Suprapubic skin (tissue), 4 donors: ENCODE measurements at regions not wholly inside any gene's neighbourhood (a gene's known extent, or its start where the extent isn't known, plus 50 kb on each side); places are given as distances from the start of the nearest gene placed in this dataset.

Experiments used
- EP300 ChIP-seq: sonication (generic); formaldehyde crosslinking; IDR thresholded peaks from one replicate; pipeline ENCODE4 v1.6.1; 2017; ENCODE audit warnings: antibody characterized with exemption
- POLR2A ChIP-seq, 2 donors: fragments of 450-650 bp; IDR thresholded peaks; one replicate each; pipeline ENCODE4 v1.6.1; 2017; ENCODE audit warnings: antibody characterized with exemption in 2 of 2, mild to moderate bottlenecking in 2 of 2, moderate library complexity in 2 of 2
- POLR2AphosphoS5 ChIP-seq, 3 donors: sonication (generic); formaldehyde crosslinking; IDR thresholded peaks; one replicate each; pipeline ENCODE4 v1.6.1; 2017; ENCODE audit warnings: antibody characterized with exemption in 3 of 3
- TF ChIP-seq, protein P1 (sequence below), 2 donors: fragments of 200-600 bp in 1 of 2; fragments of 450-650 bp in 1 of 2; sonication (generic) in 1 of 2; IDR thresholded peaks; one replicate each; pipeline ENCODE4 v1.5.1; 2016 to 2019; ENCODE audit warnings: antibody characterized with exemption in 2 of 2, mild to moderate bottlenecking in 1 of 2, moderate library complexity in 1 of 2

DNA sequence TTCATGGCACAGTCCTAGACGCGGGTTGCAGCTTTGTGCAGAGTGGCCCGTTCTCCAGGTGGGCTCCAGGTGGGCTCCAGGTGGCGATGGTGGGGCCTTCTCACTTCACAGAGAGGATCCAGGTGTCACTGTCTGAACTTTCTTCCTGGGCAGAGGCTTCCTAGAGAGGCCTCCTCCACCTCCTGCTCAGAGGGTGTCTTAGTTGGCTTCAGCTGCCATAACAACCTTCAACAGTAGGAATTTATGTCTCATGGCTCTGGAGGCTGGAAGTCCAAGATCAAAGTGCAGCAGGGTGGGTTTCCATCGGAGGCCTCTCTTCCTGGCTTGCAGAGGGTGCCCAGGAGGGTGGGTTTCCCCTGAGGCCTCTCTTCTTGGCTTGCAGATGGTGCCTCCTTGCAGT lies 125.1 kb downstream of the GLRX3 start:
- TF ChIP-seq, protein P1, sequence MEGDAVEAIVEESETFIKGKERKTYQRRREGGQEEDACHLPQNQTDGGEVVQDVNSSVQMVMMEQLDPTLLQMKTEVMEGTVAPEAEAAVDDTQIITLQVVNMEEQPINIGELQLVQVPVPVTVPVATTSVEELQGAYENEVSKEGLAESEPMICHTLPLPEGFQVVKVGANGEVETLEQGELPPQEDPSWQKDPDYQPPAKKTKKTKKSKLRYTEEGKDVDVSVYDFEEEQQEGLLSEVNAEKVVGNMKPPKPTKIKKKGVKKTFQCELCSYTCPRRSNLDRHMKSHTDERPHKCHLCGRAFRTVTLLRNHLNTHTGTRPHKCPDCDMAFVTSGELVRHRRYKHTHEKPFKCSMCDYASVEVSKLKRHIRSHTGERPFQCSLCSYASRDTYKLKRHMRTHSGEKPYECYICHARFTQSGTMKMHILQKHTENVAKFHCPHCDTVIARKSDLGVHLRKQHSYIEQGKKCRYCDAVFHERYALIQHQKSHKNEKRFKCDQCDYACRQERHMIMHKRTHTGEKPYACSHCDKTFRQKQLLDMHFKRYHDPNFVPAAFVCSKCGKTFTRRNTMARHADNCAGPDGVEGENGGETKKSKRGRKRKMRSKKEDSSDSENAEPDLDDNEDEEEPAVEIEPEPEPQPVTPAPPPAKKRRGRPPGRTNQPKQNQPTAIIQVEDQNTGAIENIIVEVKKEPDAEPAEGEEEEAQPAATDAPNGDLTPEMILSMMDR (IDR thresholded peaks at IDR 0.05), result no peak
- TF ChIP-seq POLR2A (IDR thresholded peaks at IDR 0.05) (no peak), EP300 (no peak), POLR2AphosphoS5 (IDR thresholded peaks at IDR 0.05) (no peak)
